Ishikawa (cell line): ENCODE measurements at regions not wholly inside any gene's neighbourhood (a gene's known extent, or its start where the extent isn't known, plus 50 kb on each side); places are given as distances from the start of the nearest gene placed in this dataset.

ENCODE experiments used
- CREB1 ChIP-seq: IDR thresholded peaks from 2 replicates; pipeline ENCODE4 v1.6.1; 2012; ENCODE audit warnings: low read depth
- FOXM1 ChIP-seq: IDR thresholded peaks from 2 replicates; pipeline ENCODE4 v1.6.1; 2012; ENCODE audit warnings: low read depth, borderline replicate concordance
- REST ChIP-seq: IDR thresholded peaks from 2 replicates; pipeline ENCODE4 v1.6.1; 2012; ENCODE audit warnings: low read depth, mild to moderate bottlenecking
- TAF1 ChIP-seq: IDR thresholded peaks from 2 replicates; pipeline ENCODE4 v1.6.1; 2012; ENCODE audit warnings: low read depth, mild to moderate bottlenecking
- YY1 ChIP-seq: IDR thresholded peaks from 2 replicates; pipeline ENCODE4 v1.6.1; 2012; ENCODE audit warnings: low read depth

GRCh38 chr6:91088515-91088914, 501.6 kb upstream of the MAP3K7 start:
- no peak for TF ChIP-seq CREB1
- TF ChIP-seq REST = no peak
- TF ChIP-seq YY1 = no peak
- no peak for TF ChIP-seq FOXM1
- no peak for TF ChIP-seq TAF1
